ENCODE measurements at regions not wholly inside any gene's neighbourhood (a gene's known extent, or its start where the extent isn't known, plus 50 kb on each side); places are given as distances from the start of the nearest gene placed in this dataset.

GRCh38 chr9:107683566-107683965 is 194.0 kb upstream of the KLF4 start:
- Histone ChIP-seq H3K4me1 (ENCODE audit: control insufficient read depth, insufficient read depth, low read length) (no peaks in the 10 kb centered on the region), H3K9me3 (ENCODE audit: control insufficient read depth, insufficient read depth, low read depth, low read length) (no peaks in the 10 kb centered on the region), H3K27ac (ENCODE audit: extremely low read depth, low read depth, low read length) (no peak overlapping the region), H3K4me3 (ENCODE audit: low read depth, low read length) (no peak overlapping the region), H3K36me3 (ENCODE audit: control insufficient read depth in 2 of 2, insufficient read depth in 1 of 2, low read length in 2 of 2) (no peaks in the 10 kb centered on the region)
- CTCF ChIA-PET, result no interaction called here
- TF ChIP-seq KLF9 (tag by site-specific recombination; IDR thresholded peaks at IDR 0.05; ENCODE audit: low read depth) (no peak), ZNF530 (tag by site-specific recombination; IDR thresholded peaks at IDR 0.05; ENCODE audit: low read depth) (no peak), ZNF843 (tag by site-specific recombination; IDR thresholded peaks at IDR 0.05) (no peak), PRDM1 (tag by site-specific recombination; IDR thresholded peaks at IDR 0.05) (no peak), ZBTB21 (tag by site-specific recombination; IDR thresholded peaks at IDR 0.05) (no peak), ZNF341 (tag by site-specific recombination; IDR thresholded peaks at IDR 0.05; ENCODE audit: low read depth) (no peak), GLIS1 (tag by site-specific recombination; IDR thresholded peaks at IDR 0.05) (no peak), SALL2 (tag by site-specific recombination; IDR thresholded peaks at IDR 0.05; ENCODE audit: borderline replicate concordance) (no peak)
- POLR2A ChIA-PET, result no interaction called here

- Histone ChIP-seq H3K4me1 (ENCODE audit: control insufficient read depth, insufficient read depth, low read length) (no peaks in the 10 kb centered on the region), H3K27ac (ENCODE audit: extremely low read depth, low read depth, low read length) (no peak overlapping the region), H3K36me3 (ENCODE audit: control insufficient read depth in 2 of 2, insufficient read depth in 1 of 2, low read length in 2 of 2) (no peaks in the 10 kb centered on the region), H3K9me3 (ENCODE audit: control insufficient read depth, insufficient read depth, low read depth, low read length) (no peaks in the 10 kb centered on the region), H3K4me3 (ENCODE audit: low read depth, low read length) (no peak overlapping the region)
- ChIA-PET CTCF (interaction anchor here (0.6 kb wide), 1 partner anchor 258 kb away, joined by 3 read pairs; no protein-coding TSS in a partner anchor), POLR2A (no interaction called here)
- TF ChIP-seq GFI1B (tag by site-specific recombination; IDR thresholded peaks at IDR 0.05), result no peak
- TF ChIP-seq ZNF600 (tag by site-specific recombination; IDR thresholded peaks at IDR 0.05), result no peak
Observed at GRCh38 chr9:107681988-107682387, 192.4 kb upstream of the KLF4 start.

GRCh38 chr9:107675351-107676259 is 186.0 kb upstream of the KLF4 start:
- ChIA-PET POLR2A (no interaction called here), CTCF (interaction anchor here (0.7 kb wide), 1 partner anchor 61 kb away, joined by 4 read pairs; no protein-coding TSS in a partner anchor)
- Histone ChIP-seq H3K4me3 (ENCODE audit: low read depth, low read length) (no peak overlapping the region), H3K9me3 (ENCODE audit: control insufficient read depth, insufficient read depth, low read depth, low read length) (no peaks in the 10 kb centered on the region), H3K27ac (ENCODE audit: extremely low read depth, low read depth, low read length) (no peak overlapping the region), H3K4me1 (ENCODE audit: control insufficient read depth, insufficient read depth, low read length) (no peaks in the 10 kb centered on the region), H3K36me3 (ENCODE audit: control insufficient read depth in 2 of 2, insufficient read depth in 1 of 2, low read length in 2 of 2) (no peaks in the 10 kb centered on the region)
- no peak for TF ChIP-seq ATF2 (tag by site-specific recombination; IDR thresholded peaks at IDR 0.05; ENCODE audit: low read depth)
- no peak for TF ChIP-seq ZNF510 (tag by site-specific recombination; IDR thresholded peaks at IDR 0.05; ENCODE audit: insufficient replicate concordance)
- TF ChIP-seq RBAK (tag by site-specific recombination; IDR thresholded peaks at IDR 0.05), result no peak
- TF ChIP-seq GLIS1 (tag by site-specific recombination; IDR thresholded peaks at IDR 0.05), result no peak
- TF ChIP-seq ZNF391 (tag by site-specific recombination; IDR thresholded peaks at IDR 0.05; ENCODE audit: borderline replicate concordance, low read depth), result no peak
- no peak for TF ChIP-seq GLI4 (tag by site-specific recombination; IDR thresholded peaks at IDR 0.05)
- no peak for TF ChIP-seq PRDM2 (tag by site-specific recombination; IDR thresholded peaks at IDR 0.05; ENCODE audit: borderline replicate concordance)
- TF ChIP-seq ZNF398 (tag by site-specific recombination; IDR thresholded peaks at IDR 0.05), result no peak
- TF ChIP-seq ZFP41 (tag by site-specific recombination; IDR thresholded peaks at IDR 0.05; ENCODE audit: borderline replicate concordance), result no peak
- no peak for TF ChIP-seq ZNF629 (tag by site-specific recombination; IDR thresholded peaks at IDR 0.05)
- no peak for TF ChIP-seq ZNF585B (tag by site-specific recombination; IDR thresholded peaks at IDR 0.05)
- TF ChIP-seq EGR2 (tag by site-specific recombination; IDR thresholded peaks at IDR 0.05; ENCODE audit: low read depth), result no peak
- TF ChIP-seq ZNF560 (tag by site-specific recombination; IDR thresholded peaks at IDR 0.05; ENCODE audit: borderline replicate concordance), result no peak
